ENCODE measurements at regions not wholly inside any gene's neighbourhood (a gene's known extent, or its start where the extent isn't known, plus 50 kb on each side); places are given as distances from the start of the nearest gene placed in this dataset.

GRCh38 chr14:34005901-34006300, 55.0 kb upstream of the EGLN3 start:
- H3K27me3 Mint-ChIP-seq = peaks cover 4% of the 10 kb centered on the region
- H3K27ac Mint-ChIP-seq = no peak overlapping the region
- POLR2A ChIA-PET = no interaction called here
- H3K4me1 Mint-ChIP-seq = no peaks in the 10 kb centered on the region
- Histone ChIP-seq H4K20me1 (ENCODE audit: control insufficient read depth, insufficient read depth, low read length, poor library complexity, severe bottlenecking) (no peaks in the 10 kb centered on the region), H3K27ac (ENCODE audit: low read length in 2 of 2) (no peak overlapping the region), H2AFZ (ENCODE audit: insufficient read depth, low read depth, low read length, poor library complexity, severe bottlenecking) (no peak overlapping the region), H3K4me1 (ENCODE audit: control insufficient read depth in 2 of 2, insufficient read depth in 2 of 2, low read length in 2 of 2) (no peaks in the 10 kb centered on the region), H3K4me2 (replicated peaks; ENCODE audit: low read depth, low read length, poor library complexity, severe bottlenecking) (no peak overlapping the region), H3K27me3 (replicated peaks in 1 of 4; ENCODE audit: control extremely low read depth in 1 of 4, control insufficient read depth in 3 of 4, insufficient read depth in 4 of 4, low read length in 3 of 4) (no peaks in the 10 kb centered on the region), H3K4me3 (ENCODE audit: control extremely low read depth in 1 of 5, extremely low read depth in 1 of 5, insufficient read depth in 1 of 5, low read depth in 2 of 5, low read length in 4 of 5) (no peak overlapping the region), H3K9me3 (ENCODE audit: control extremely low read depth in 1 of 3, control insufficient read depth in 2 of 3, insufficient read depth in 1 of 3, low read length in 2 of 3) (no peaks in the 10 kb centered on the region), H3K79me2 (ENCODE audit: control insufficient read depth, insufficient read depth, low read length) (no peaks in the 10 kb centered on the region), H3K36me3 (replicated peaks in 1 of 2; ENCODE audit: control extremely low read depth in 1 of 2, control insufficient read depth in 1 of 2, extremely low read depth in 1 of 2, insufficient read depth in 2 of 2, low read length in 1 of 2) (no peaks in the 10 kb centered on the region), H3K9ac (ENCODE audit: low read length) (no peak overlapping the region)
- CTCF ChIA-PET = no interaction called here
- H3K4me3 Mint-ChIP-seq = no peak overlapping the region
- H3K9me3 Mint-ChIP-seq (ENCODE audit: insufficient read depth) = no peaks in the 10 kb centered on the region
- intact Hi-C loops (cut with micrococcal nuclease) = no loop called here
- no peak for ATAC-seq (ENCODE audit: low read depth)
- no peak for DNase-seq
- TF ChIP-seq CTCF (IDR thresholded peaks at IDR 0.05) = no peak
- TF ChIP-seq EZH2 (IDR thresholded peaks at IDR 0.05; ENCODE audit: borderline replicate concordance, insufficient read depth, low read depth, low read length, poor library complexity, severe bottlenecking) = no peak

GRCh38 chr14:34004881-34005280, 54.0 kb upstream of the EGLN3 start:
- Mint-ChIP-seq H3K4me3 (no peak overlapping the region), H3K4me1 (no peaks in the 10 kb centered on the region), H3K27ac (no peak overlapping the region), H3K27me3 (peaks cover 4% of the 10 kb centered on the region), H3K9me3 (ENCODE audit: insufficient read depth) (no peaks in the 10 kb centered on the region)
- ATAC-seq (ENCODE audit: low read depth) = no peak
- intact Hi-C loops (cut with micrococcal nuclease) = no loop called here
- no peak for DNase-seq
- TF ChIP-seq EZH2 (IDR thresholded peaks at IDR 0.05; ENCODE audit: borderline replicate concordance, insufficient read depth, low read depth, low read length, poor library complexity, severe bottlenecking) (no peak), CTCF (IDR thresholded peaks at IDR 0.05) (no peak)
- Histone ChIP-seq H3K4me3 (ENCODE audit: control extremely low read depth in 1 of 5, extremely low read depth in 1 of 5, insufficient read depth in 1 of 5, low read depth in 2 of 5, low read length in 4 of 5) (no peak overlapping the region), H4K20me1 (ENCODE audit: control insufficient read depth, insufficient read depth, low read length, poor library complexity, severe bottlenecking) (no peaks in the 10 kb centered on the region), H3K36me3 (replicated peaks in 1 of 2; ENCODE audit: control extremely low read depth in 1 of 2, control insufficient read depth in 1 of 2, extremely low read depth in 1 of 2, insufficient read depth in 2 of 2, low read length in 1 of 2) (no peaks in the 10 kb centered on the region), H3K4me2 (replicated peaks; ENCODE audit: low read depth, low read length, poor library complexity, severe bottlenecking) (no peak overlapping the region), H3K9ac (ENCODE audit: low read length) (no peak overlapping the region), H2AFZ (ENCODE audit: insufficient read depth, low read depth, low read length, poor library complexity, severe bottlenecking) (no peak overlapping the region), H3K79me2 (ENCODE audit: control insufficient read depth, insufficient read depth, low read length) (no peaks in the 10 kb centered on the region), H3K9me3 (ENCODE audit: control extremely low read depth in 1 of 3, control insufficient read depth in 2 of 3, insufficient read depth in 1 of 3, low read length in 2 of 3) (no peaks in the 10 kb centered on the region), H3K27ac (ENCODE audit: low read length in 2 of 2) (no peak overlapping the region), H3K27me3 (replicated peaks in 1 of 4; ENCODE audit: control extremely low read depth in 1 of 4, control insufficient read depth in 3 of 4, insufficient read depth in 4 of 4, low read length in 3 of 4) (no peaks in the 10 kb centered on the region), H3K4me1 (ENCODE audit: control insufficient read depth in 2 of 2, insufficient read depth in 2 of 2, low read length in 2 of 2) (no peaks in the 10 kb centered on the region)
- POLR2A ChIA-PET = no interaction called here
- CTCF ChIA-PET = no interaction called here
- WGBS (ENCODE audit: insufficient coverage) = 4% methylated on average over 2 of the region's 3 CpGs
